ENCODE measurements at regions not wholly inside any gene's neighbourhood (a gene's known extent, or its start where the extent isn't known, plus 50 kb on each side); places are given as distances from the start of the nearest gene placed in this dataset.

DNA sequence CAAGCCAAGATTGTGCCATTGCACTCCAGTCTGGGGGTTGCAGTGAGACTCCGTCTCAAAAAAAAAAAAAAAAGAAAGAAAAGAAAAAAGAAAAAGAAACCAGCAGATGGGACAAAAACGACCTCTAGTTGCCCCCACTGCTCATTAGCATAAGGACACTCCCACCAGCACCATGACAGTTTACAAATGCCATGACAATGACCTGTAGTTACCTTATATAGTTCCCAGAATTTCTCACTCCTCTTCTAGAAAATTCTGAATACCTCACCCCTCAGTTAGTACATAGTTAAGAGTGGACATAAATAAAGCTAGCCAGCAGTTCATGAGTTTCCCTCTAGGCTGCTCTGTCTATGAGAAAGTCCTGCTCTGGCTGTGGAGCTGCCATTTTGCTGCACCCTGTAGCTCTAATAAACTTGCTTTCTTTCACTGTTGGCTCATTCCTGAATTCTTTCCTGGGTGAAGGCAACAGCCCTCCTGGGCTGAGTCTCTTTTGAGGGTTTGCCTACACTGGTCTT lies 276.8 kb upstream of the AKR1E2 start:
- DNase-seq (ENCODE audit: low spot score) = no peak
- Histone ChIP-seq H3K27ac (ENCODE audit: low read depth in 1 of 2, low read length in 2 of 2) (no peak overlapping the region), H3K27me3 (ENCODE audit: control insufficient read depth in 4 of 4, insufficient read depth in 4 of 4, low read length in 3 of 4) (peaks cover 0 to 9% (median 0%) of the 10 kb centered on the region in 4 donors), H3K9ac (ENCODE audit: low read depth in 1 of 2, low read length in 2 of 2) (no peak overlapping the region), H3K4me1 (ENCODE audit: control insufficient read depth in 4 of 4, insufficient read depth in 4 of 4, low read length in 3 of 4) (no peaks in the 10 kb centered on the region), H3K4me3 (ENCODE audit: low read depth in 1 of 3, low read length in 3 of 3) (no peak overlapping the region), H3K9me3 (ENCODE audit: control insufficient read depth in 4 of 4, low read length in 3 of 4) (no peaks in the 10 kb centered on the region), H3K36me3 (ENCODE audit: control insufficient read depth in 4 of 4, insufficient read depth in 3 of 4, low read depth in 1 of 4, low read length in 3 of 4) (no peaks in the 10 kb centered on the region)
- TF ChIP-seq, protein P1, sequence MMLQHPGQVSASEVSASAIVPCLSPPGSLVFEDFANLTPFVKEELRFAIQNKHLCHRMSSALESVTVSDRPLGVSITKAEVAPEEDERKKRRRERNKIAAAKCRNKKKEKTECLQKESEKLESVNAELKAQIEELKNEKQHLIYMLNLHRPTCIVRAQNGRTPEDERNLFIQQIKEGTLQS (IDR thresholded peaks at IDR 0.05) = no peak
- no peak for TF ChIP-seq JUND (IDR thresholded peaks at IDR 0.05)
- no peak for TF ChIP-seq TAF1 (conservative IDR thresholded peaks at IDR 0.05)
- no peak for TF ChIP-seq RXRA (IDR thresholded peaks at IDR 0.05)
- TF ChIP-seq, protein P2, sequence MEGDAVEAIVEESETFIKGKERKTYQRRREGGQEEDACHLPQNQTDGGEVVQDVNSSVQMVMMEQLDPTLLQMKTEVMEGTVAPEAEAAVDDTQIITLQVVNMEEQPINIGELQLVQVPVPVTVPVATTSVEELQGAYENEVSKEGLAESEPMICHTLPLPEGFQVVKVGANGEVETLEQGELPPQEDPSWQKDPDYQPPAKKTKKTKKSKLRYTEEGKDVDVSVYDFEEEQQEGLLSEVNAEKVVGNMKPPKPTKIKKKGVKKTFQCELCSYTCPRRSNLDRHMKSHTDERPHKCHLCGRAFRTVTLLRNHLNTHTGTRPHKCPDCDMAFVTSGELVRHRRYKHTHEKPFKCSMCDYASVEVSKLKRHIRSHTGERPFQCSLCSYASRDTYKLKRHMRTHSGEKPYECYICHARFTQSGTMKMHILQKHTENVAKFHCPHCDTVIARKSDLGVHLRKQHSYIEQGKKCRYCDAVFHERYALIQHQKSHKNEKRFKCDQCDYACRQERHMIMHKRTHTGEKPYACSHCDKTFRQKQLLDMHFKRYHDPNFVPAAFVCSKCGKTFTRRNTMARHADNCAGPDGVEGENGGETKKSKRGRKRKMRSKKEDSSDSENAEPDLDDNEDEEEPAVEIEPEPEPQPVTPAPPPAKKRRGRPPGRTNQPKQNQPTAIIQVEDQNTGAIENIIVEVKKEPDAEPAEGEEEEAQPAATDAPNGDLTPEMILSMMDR (IDR thresholded peaks at IDR 0.05; ENCODE audit: low read depth, low read length, missing input control) = no peak
- TF ChIP-seq YY1 (IDR thresholded peaks at IDR 0.05) = no peak
- TF ChIP-seq, protein P3, sequence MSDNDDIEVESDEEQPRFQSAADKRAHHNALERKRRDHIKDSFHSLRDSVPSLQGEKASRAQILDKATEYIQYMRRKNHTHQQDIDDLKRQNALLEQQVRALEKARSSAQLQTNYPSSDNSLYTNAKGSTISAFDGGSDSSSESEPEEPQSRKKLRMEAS (IDR thresholded peaks at IDR 0.05) = no peak
- no peak for TF ChIP-seq RAD21 (IDR thresholded peaks at IDR 0.05)
- TF ChIP-seq NR2F2 (IDR thresholded peaks at IDR 0.05) = no peak
- TF ChIP-seq GABPA (IDR thresholded peaks at IDR 0.05 in 1 of 2, conservative IDR thresholded peaks at IDR 0.05 in 1 of 2) = no peak
- WGBS = 61% methylated on average over 2 of the region's 2 CpGs

DNA sequence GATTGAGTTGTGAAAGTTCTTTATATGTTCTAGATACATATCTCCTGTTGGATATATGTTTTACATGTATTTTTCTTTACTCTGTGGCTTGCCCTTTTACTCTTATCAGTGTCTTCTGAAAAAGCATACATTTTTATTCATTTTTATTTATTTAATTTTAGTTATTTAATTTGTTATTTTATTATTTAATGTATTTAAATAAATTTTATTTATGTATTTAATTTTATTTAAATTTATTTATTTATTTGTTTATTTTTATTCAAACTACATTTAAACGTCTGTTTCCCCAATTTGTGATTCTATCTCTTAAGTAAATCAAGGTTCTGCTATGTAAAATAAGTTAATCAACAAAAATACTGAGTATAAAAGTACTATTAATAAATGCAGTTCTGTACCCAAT lies 279.1 kb upstream of the AKR1E2 start:
- 61% methylated on average over 1 of the region's 1 CpG for WGBS
- H3K27me3 ChIP-seq (ENCODE audit: control insufficient read depth in 4 of 4, insufficient read depth in 4 of 4, low read length in 3 of 4) = peaks cover 0 to 6% (median 0%) of the 10 kb centered on the region in 4 donors
- no peaks in the 10 kb centered on the region for H3K4me1 ChIP-seq (ENCODE audit: control insufficient read depth in 4 of 4, insufficient read depth in 4 of 4, low read length in 3 of 4)
- no peak for DNase-seq (ENCODE audit: low spot score)
- no peak overlapping the region for H3K4me3 ChIP-seq (ENCODE audit: low read depth in 1 of 3, low read length in 3 of 3)
- TF ChIP-seq YY1 (IDR thresholded peaks at IDR 0.05) (no peak), TAF1 (conservative IDR thresholded peaks at IDR 0.05) (no peak), RAD21 (IDR thresholded peaks at IDR 0.05) (no peak), SP1 (IDR thresholded peaks at IDR 0.05) (no peak), NR2F2 (IDR thresholded peaks at IDR 0.05) (no peak), FOXA2 (IDR thresholded peaks at IDR 0.05) (no peak), HNF4A (conservative IDR thresholded peaks at IDR 0.05) (no peak), JUND (IDR thresholded peaks at IDR 0.05) (no peak)
- TF ChIP-seq, protein P4, sequence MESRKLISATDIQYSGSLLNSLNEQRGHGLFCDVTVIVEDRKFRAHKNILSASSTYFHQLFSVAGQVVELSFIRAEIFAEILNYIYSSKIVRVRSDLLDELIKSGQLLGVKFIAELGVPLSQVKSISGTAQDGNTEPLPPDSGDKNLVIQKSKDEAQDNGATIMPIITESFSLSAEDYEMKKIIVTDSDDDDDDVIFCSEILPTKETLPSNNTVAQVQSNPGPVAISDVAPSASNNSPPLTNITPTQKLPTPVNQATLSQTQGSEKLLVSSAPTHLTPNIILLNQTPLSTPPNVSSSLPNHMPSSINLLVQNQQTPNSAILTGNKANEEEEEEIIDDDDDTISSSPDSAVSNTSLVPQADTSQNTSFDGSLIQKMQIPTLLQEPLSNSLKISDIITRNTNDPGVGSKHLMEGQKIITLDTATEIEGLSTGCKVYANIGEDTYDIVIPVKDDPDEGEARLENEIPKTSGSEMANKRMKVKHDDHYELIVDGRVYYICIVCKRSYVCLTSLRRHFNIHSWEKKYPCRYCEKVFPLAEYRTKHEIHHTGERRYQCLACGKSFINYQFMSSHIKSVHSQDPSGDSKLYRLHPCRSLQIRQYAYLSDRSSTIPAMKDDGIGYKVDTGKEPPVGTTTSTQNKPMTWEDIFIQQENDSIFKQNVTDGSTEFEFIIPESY (IDR thresholded peaks at IDR 0.05) = no peak
- no peak overlapping the region for H3K9ac ChIP-seq (ENCODE audit: low read depth in 1 of 2, low read length in 2 of 2)
- no peak overlapping the region for H3K27ac ChIP-seq (ENCODE audit: low read depth in 1 of 2, low read length in 2 of 2)
- H3K9me3 ChIP-seq (ENCODE audit: control insufficient read depth in 4 of 4, low read length in 3 of 4) = no peaks in the 10 kb centered on the region
- H3K36me3 ChIP-seq (ENCODE audit: control insufficient read depth in 4 of 4, insufficient read depth in 3 of 4, low read depth in 1 of 4, low read length in 3 of 4) = no peaks in the 10 kb centered on the region

DNA sequence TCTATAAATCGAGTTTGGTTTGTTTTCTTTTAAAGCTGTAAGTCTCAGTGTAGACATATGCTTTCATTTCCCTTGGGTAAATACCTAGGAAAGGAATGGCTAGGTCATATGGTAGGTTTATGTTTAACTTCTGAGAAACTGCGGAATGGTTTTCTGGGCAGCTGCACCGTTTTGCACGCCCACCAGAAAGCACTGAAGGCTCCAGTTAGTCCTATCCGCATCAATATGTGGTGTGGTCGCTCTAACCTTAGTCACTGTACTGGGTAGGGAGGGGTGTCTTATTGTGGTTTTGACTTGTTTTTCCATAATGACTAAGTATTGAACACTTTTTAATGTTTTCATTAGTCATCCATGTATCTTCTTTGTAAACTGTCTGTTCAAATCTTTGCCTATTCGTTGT lies 279.5 kb upstream of the AKR1E2 start:
- no peak for DNase-seq (ENCODE audit: low spot score)
- TF ChIP-seq RAD21 (IDR thresholded peaks at IDR 0.05) (no peak), TAF1 (conservative IDR thresholded peaks at IDR 0.05) (no peak)
- no peak overlapping the region for H3K4me3 ChIP-seq (ENCODE audit: low read depth in 1 of 3, low read length in 3 of 3)
- no peaks in the 10 kb centered on the region for H3K9me3 ChIP-seq (ENCODE audit: control insufficient read depth in 4 of 4, low read length in 3 of 4)
- H3K9ac ChIP-seq (ENCODE audit: low read depth in 1 of 2, low read length in 2 of 2) = no peak overlapping the region
- no peaks in the 10 kb centered on the region for H3K4me1 ChIP-seq (ENCODE audit: control insufficient read depth in 4 of 4, insufficient read depth in 4 of 4, low read length in 3 of 4)
- H3K27ac ChIP-seq (ENCODE audit: low read depth in 1 of 2, low read length in 2 of 2) = no peak overlapping the region
- WGBS = 49% methylated on average over 7 of the region's 7 CpGs
- peaks cover 0 to 6% (median 0%) of the 10 kb centered on the region in 4 donors for H3K27me3 ChIP-seq (ENCODE audit: control insufficient read depth in 4 of 4, insufficient read depth in 4 of 4, low read length in 3 of 4)
- H3K36me3 ChIP-seq (ENCODE audit: control insufficient read depth in 4 of 4, insufficient read depth in 3 of 4, low read depth in 1 of 4, low read length in 3 of 4) = no peaks in the 10 kb centered on the region

All from liver (tissue), 8 donors.